ENCODE measurements at regions not wholly inside any gene's neighbourhood (a gene's known extent, or its start where the extent isn't known, plus 50 kb on each side); places are given as distances from the start of the nearest gene placed in this dataset.

DNA sequence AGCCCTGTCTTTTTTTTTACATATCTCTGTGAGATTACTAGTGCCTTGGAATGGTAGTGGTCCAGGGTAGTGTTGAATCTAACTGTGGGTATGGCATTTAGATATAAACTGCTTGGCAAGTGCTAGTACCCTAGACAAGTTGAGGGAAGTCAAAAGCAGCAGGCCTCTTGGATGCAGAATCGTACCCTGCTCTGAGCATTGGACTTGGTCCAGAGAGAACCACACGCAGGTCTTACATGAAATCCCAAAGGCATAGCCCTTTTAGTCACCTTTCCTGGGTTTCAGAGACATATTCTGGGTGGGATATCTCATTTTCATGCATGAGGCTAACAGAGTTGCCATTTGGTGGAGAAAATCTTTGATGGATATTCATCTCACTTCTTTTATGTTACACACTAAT is 641.4 kb downstream of the PDCD6IP start:
- TF ChIP-seq POLR2A (IDR thresholded peaks at IDR 0.05) (no peak), CTCF (IDR thresholded peaks at IDR 0.05) (no peak)
- no peak for DNase-seq
- peaks cover 0 to 12% (median 0%) of the 10 kb centered on the region in 3 donors for H3K9me3 ChIP-seq
- peaks cover 0 to 3% (median 0%) of the 10 kb centered on the region in 3 donors for H3K4me1 ChIP-seq
- H3K4me3 ChIP-seq = no peak overlapping the region
- no peaks in the 10 kb centered on the region for H3K27me3 ChIP-seq
- 47 to 63% methylated on average over 2 of the region's 2 CpGs for WGBS, 2 donors
- H3K36me3 ChIP-seq = no peaks in the 10 kb centered on the region
- intact Hi-C loops (cut with DNase I) = no loop called here
- no peak overlapping the region for H3K27ac ChIP-seq

GRCh38 chr3:34444137-34444536 is 645.7 kb downstream of the PDCD6IP start:
- Histone ChIP-seq H3K4me1 (peaks cover 0 to 3% (median 0%) of the 10 kb centered on the region in 3 donors), H3K27ac (no peak overlapping the region), H3K36me3 (no peaks in the 10 kb centered on the region), H3K9me3 (peaks cover 0 to 12% (median 0%) of the 10 kb centered on the region in 3 donors), H3K27me3 (no peaks in the 10 kb centered on the region), H3K4me3 (no peak overlapping the region)
- intact Hi-C loops (cut with DNase I) = no loop called here
- DNase-seq = no peak
- TF ChIP-seq POLR2A (IDR thresholded peaks at IDR 0.05) (no peak), CTCF (IDR thresholded peaks at IDR 0.05) (no peak)

GRCh38 chr3:34449305-34449704 is 650.9 kb downstream of the PDCD6IP start:
- H3K36me3 ChIP-seq = no peaks in the 10 kb centered on the region
- no peaks in the 10 kb centered on the region for H3K27me3 ChIP-seq
- no peak for DNase-seq
- H3K4me3 ChIP-seq = no peak overlapping the region
- intact Hi-C loops (cut with DNase I) = no loop called here
- H3K27ac ChIP-seq = no peak overlapping the region
- H3K9me3 ChIP-seq = peaks cover 0 to 1% (median 0%) of the 10 kb centered on the region in 3 donors
- TF ChIP-seq POLR2A (IDR thresholded peaks at IDR 0.05) (no peak), CTCF (IDR thresholded peaks at IDR 0.05) (no peak)
- WGBS, 2 donors = 56 to 60% methylated on average over 3 of the region's 3 CpGs
- H3K4me1 ChIP-seq = no peaks in the 10 kb centered on the region

GRCh38 chr3:34463414-34463813 is 665.0 kb downstream of the PDCD6IP start:
- 71 to 93% methylated on average over 1 of the region's 1 CpG for WGBS, 2 donors
- peaks cover 0 to 12% (median 6%) of the 10 kb centered on the region in 3 donors for H3K9me3 ChIP-seq
- no peaks in the 10 kb centered on the region for H3K36me3 ChIP-seq
- DNase-seq = no peak
- no peak overlapping the region for H3K27ac ChIP-seq
- intact Hi-C loops (cut with DNase I) = no loop called here
- no peak overlapping the region for H3K4me3 ChIP-seq
- no peak for TF ChIP-seq CTCF (IDR thresholded peaks at IDR 0.05)
- no peak for TF ChIP-seq POLR2A (IDR thresholded peaks at IDR 0.05)
- H3K27me3 ChIP-seq = no peaks in the 10 kb centered on the region
- no peaks in the 10 kb centered on the region for H3K4me1 ChIP-seq

- H3K9me3 ChIP-seq = no peaks in the 10 kb centered on the region
- H3K4me3 ChIP-seq = no peak overlapping the region
- TF ChIP-seq POLR2A (IDR thresholded peaks at IDR 0.05) (no peak), CTCF (IDR thresholded peaks at IDR 0.05) (no peak)
- no peaks in the 10 kb centered on the region for H3K4me1 ChIP-seq
- DNase-seq = no peak
- H3K36me3 ChIP-seq = no peaks in the 10 kb centered on the region
- H3K27ac ChIP-seq = no peak overlapping the region
- intact Hi-C loops (cut with DNase I) = no loop called here
- H3K27me3 ChIP-seq = no peaks in the 10 kb centered on the region
- 42 to 46% methylated on average over 4 of the region's 4 CpGs for WGBS, 2 donors
These were observed 666.2 kb downstream of the PDCD6IP start for GRCh38 chr3:34464646-34465045.

All from esophagus squamous epithelium (tissue), 5 donors.